Pons (tissue), 1 donor: ENCODE measurements at regions not wholly inside any gene's neighbourhood (a gene's known extent, or its start where the extent isn't known, plus 50 kb on each side); places are given as distances from the start of the nearest gene placed in this dataset.
"Not testable (repeated sequence)": the region's sequence is repeated elsewhere in the genome, so short reads cannot be mapped to it uniquely, and the experiment has no call there.

ENCODE experiments used
- DNase-seq: peaks from one replicate; pipeline ENCODE4 v3.0.0-alpha.2; 2016; ENCODE audit warnings: low spot score

DNA sequence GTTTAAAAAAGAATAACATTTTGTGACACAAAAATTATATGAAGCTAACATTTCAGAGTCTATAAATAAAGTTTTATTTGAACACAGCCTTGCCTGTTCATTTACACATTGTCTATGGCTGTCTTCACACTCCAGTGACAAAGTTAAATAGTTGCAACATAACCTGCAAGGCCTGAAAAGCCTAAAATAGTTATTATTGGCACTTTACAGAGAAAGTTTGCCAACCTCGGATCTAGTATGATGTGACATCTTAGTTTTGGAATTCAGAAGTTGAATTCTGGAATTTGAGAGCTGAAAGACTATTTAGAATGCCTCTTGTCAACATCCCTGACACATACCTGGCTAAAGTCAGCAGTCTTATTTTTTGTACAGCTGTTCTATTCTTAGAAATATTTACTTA, 68.3 kb downstream of the DYRK2 start:
- no peak for DNase-seq

- DNase-seq: not testable (repeated sequence)
Measured at GRCh38 chr12:67719303-67719702, 70.8 kb downstream of the DYRK2 start.

GRCh38 chr12:67720351-67720856, 71.9 kb downstream of the DYRK2 start:
- peak; percentile 22 for DNase-seq

- DNase-seq: no peak
Measured at GRCh38 chr12:67721248-67721647, 72.7 kb downstream of the DYRK2 start.

DNA sequence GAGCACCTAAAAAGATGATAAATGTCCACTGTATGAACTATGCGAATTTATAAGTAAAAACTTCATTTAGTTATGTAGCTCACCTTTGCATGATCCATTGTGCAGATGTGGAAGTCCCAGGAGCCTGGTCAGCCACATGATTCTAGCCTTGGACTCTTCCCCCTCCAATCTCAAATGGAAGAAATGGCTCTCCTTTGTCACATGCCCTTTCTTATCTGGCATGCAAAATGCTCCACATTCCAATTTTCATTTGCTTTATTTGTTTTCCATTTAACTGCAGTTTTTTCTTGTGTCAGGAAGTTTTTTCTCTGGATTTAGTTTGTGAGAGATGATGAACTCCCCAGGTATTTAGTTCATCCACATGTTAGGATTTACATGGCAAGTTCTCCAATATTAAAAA, 73.8 kb downstream of the DYRK2 start:
- DNase-seq: no peak

DNA sequence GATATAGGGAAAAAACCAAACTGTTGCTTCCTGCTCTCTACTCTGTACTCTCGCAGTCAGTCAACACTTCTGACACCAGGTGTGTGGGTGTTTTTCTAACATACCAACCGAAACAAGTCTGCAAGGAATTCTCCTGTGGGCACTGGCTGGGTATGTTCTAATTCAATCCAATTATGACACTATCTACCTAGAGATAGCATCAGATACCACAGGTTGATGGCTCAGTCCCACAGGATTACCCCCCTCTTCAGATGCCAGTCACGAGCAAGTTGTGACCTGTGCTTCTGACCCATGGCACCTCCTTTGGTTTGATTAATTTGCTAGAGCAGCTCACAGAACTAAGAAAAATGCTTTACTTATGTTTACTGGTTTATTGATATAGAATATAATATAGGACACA, 78.3 kb downstream of the DYRK2 start:
- no peak for DNase-seq

GRCh38 chr12:67727702-67728666, 79.4 kb downstream of the DYRK2 start:
- no peak for DNase-seq

DNA sequence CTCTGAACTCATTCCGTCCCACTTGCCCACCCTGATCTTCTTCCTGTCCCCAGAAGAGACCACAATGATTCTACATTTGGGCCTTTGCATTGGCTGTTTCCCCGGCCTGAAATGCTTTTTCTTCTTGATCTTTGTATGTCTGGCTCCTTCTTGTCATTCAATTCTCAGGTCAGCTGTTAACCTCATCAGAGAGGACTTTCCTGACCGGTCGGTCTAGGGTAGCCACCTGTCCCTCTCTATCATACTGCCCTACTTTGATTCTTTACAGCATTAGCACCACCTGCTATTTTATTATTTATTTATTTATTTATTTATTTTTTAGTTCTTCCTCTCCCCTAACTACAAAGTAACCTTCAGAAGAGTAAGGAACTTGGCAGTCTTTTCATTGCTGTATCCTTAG, 84.3 kb downstream of the DYRK2 start:
- DNase-seq: no peak

- DNase-seq: no peak
Measured at GRCh38 chr12:67735868-67736267, 87.3 kb downstream of the DYRK2 start.

DNA sequence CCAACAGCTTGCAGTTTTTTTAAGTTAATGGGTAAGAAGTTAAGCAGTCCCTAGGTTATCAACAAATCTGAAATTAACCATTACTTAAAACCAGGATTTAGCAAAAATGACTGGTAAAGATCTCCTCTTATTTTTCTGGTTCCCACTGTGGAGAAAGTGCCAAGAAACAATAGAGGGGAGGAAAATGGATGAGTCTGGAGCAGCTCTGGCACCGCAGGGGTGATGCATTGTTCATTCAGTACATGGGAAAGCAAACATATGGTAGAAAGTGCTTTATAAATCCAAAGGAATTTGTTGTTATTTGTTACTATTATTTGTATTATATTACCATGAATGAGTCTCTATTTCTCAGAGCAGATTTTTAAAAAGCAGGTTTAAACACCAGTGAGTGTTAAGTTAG, 92.2 kb downstream of the DYRK2 start:
- no peak for DNase-seq

DNA sequence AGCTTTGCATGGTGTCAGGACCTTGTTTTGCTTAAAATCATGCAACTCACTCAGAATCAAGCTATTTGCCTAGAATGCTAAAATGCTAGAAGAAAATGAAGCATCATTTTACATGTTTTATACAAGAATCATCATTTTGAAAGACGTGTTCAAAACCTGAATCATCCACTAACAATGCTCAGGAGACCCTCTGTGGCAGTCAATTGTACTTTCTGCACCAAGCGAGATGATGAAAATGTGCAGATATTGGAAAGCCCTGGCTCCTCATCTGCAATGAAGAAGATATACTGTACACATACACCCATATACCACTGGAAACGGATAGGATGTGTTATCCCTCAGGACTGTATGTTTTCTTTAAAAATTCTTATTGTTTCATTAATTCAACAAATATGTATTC, 92.7 kb downstream of the DYRK2 start:
- DNase-seq: no peak

DNA sequence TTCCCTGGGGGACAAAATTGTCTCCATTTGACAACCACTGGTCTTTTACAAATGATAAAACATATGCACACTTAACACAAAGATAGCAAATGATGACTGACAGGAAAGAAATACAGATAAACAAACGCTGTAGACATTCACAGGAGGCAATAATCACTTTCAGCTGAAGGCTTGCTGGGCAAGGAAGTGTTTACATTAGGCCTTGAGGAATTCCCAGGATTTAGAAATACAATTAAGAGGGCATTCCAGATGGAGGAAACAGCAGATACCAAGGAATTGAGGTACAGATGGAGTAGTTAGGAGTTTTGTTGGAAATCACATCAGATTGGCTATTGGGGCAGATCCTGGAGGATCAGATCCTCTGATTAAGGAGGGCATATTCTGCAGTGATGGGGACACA, 93.9 kb downstream of the DYRK2 start:
- no peak for DNase-seq

GRCh38 chr12:67747869-67748742, 99.6 kb downstream of the DYRK2 start:
- no peak for DNase-seq

DNA sequence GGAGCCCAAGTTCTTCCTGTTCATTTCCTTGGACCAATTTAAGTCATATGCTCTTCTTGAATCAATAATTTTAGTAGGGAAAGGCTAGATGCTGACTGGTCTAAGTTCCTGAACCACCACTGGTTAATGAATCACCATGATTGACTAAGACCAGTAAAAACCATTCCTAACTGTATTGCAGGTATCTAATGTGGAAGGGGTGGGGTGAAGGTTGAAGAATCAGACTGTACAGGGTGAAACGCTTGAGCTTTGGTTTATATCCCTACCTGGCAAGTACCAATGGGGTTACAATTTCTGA, 100.1 kb downstream of the DYRK2 start:
- DNase-seq: no peak

DNA sequence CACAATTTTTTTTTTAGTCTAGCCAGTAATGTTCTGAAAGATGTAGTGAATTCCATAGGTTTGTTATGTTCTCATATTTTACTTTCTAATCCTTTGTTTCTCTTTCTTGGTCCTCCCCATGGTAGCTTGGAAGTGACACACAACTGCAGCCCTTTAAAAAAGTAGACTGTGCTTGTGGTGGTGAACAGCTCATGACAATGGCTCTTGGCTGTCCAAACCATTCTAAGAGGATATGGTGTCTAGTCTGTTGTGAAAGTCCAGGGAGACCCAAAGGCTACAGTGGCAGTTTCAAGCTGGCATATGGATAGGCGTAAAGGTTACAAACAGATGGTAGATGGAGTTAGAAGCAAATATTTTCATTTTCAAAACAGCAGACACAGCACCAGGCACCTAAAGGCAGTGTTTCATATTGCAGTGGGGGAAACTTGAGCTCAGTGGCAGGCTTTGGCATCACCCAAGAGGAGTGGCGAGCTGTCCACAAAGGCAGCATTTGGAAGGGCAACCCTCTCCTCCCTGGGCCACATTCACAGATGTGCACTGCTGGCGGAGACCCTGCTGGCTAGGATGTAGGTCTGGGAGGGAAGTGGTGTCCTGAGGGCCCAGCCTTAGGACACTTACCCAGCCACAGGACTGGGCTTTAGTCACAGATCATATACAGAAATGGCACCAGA, 102.1 kb downstream of the DYRK2 start:
- no peak for DNase-seq

DNA sequence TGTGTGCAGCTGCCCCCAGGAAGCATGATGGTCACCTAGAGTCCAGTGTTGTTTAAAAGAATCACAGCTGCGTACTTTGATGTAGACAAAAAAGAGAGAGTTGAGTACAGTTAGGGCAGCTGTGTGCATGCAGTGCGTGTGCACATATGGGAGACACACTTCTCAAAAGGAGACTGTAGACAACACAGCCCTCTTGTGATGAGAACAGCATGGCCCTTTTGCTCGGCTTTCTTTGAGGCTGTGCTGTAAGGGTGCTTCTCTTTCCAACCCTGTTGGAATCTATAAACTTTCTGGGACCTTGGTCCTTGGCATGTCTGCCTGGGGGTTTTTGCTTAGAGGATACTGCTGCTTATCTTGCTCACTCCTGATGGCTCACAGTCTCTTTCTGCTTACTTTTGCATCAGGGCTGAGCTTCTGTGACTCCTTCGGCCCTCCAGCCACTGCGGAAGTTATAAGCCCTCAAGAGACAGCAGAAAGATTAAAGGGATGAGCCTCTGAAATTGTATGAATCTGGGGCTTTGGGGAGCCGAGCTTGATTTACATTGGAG, 102.9 kb downstream of the DYRK2 start:
- DNase-seq: no peak

GRCh38 chr12:67752226-67752732, 103.7 kb downstream of the DYRK2 start:
- no peak for DNase-seq

GRCh38 chr12:67754933-67755697, 106.6 kb downstream of the DYRK2 start:
- peak; percentile 28 for DNase-seq

GRCh38 chr12:67757651-67758050, 109.1 kb downstream of the DYRK2 start:
- DNase-seq: no peak

DNA sequence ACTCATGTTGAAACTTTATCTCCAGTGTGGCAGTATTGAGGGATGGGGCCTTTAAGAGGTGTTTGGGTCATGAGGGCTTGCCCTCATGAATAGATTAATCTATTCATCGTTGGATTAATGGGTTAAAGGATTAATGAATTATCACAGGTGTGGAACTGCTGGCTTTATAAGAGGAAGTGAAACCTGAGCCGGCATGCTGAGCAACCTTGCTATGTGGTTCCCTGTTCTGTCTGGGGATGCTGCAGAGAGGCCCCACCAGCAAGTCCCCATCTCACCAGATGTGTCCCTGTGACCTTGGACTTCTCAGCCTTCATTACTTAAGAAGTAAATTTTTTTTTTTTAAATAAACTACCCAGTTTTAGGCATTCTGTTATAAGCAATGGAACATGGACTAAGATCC, 109.6 kb downstream of the DYRK2 start:
- no peak for DNase-seq

- no peak for DNase-seq
Measured at GRCh38 chr12:67758521-67758920, 110.0 kb downstream of the DYRK2 start.
